WTC11 (cell line): ENCODE measurements at regions not wholly inside any gene's neighbourhood (a gene's known extent, or its start where the extent isn't known, plus 50 kb on each side); places are given as distances from the start of the nearest gene placed in this dataset.

Source experiments
- ATAC-seq: fragments of 200-7000 bp; cut with Tn5 transposase; 2 replicates; pipeline ENCODE4 v1.10.0; 2021; ENCODE audit warnings: mild to moderate bottlenecking, moderate library complexity
- CTCF ChIA-PET: fragments of 300-600 bp; sonication (Branson Sonifier 250); formaldehyde crosslinking; loops from one replicate; lab custom pipeline; 2021; ENCODE audit warnings: antibody characterized with exemption; lab: Charles Lee
- POLR2A ChIA-PET: fragments of 350-600 bp; sonication (Branson Sonifier 250); formaldehyde crosslinking; loops from one replicate; lab custom pipeline; 2021; ENCODE audit warnings: antibody characterized with exemption; lab: Charles Lee
- DNase-seq: peaks from one replicate; pipeline ENCODE4 v3.0.0; 2021; ENCODE audit warnings: low spot score
- H3K27ac Mint-ChIP-seq: 2 replicates; pipeline ENCODE4 v1.8.0; 2021; ENCODE audit warnings: mixed read lengths
- H3K27me3 Mint-ChIP-seq: 2 replicates; pipeline ENCODE4 v1.8.0; 2021; ENCODE audit warnings: low read depth, mild to moderate bottlenecking, moderate library complexity, mixed read lengths
- H3K36me3 Mint-ChIP-seq: 2 replicates; pipeline ENCODE4 v1.8.0; 2021; ENCODE audit warnings: mixed read lengths
- H3K4me1 Mint-ChIP-seq: 2 replicates; pipeline ENCODE4 v1.8.0; 2022; ENCODE audit warnings: mixed read lengths
- H3K4me3 Mint-ChIP-seq: 2 replicates; pipeline ENCODE4 v1.8.0; 2021; ENCODE audit warnings: mild to moderate bottlenecking, moderate library complexity, mixed read lengths
- H3K9me3 Mint-ChIP-seq: 2 replicates; pipeline ENCODE4 v1.8.0; 2021; ENCODE audit warnings: mixed read lengths
- CREB1 ChIP-seq: sonication (generic); formaldehyde crosslinking; IDR thresholded peaks from 2 replicates; pipeline ENCODE4 v1.8.0; 2023; ENCODE audit warnings: mild to moderate bottlenecking, missing genetic modification reagents
- CREM ChIP-seq: sonication (generic); formaldehyde crosslinking; IDR thresholded peaks from 2 replicates; pipeline ENCODE4 v1.8.1; 2022; ENCODE audit warnings: mild to moderate bottlenecking, missing genetic modification reagents, moderate library complexity
- EMX1 ChIP-seq: fragments of 250-450 bp; sonication (Bioruptor Pico); IDR thresholded peaks from 2 replicates; pipeline ENCODE4 v1.8.0; 2021; ENCODE audit warnings: mild to moderate bottlenecking
- FOXJ3 ChIP-seq: sonication (generic); formaldehyde crosslinking; IDR thresholded peaks from 2 replicates; pipeline ENCODE4 v1.9.0; 2021; ENCODE audit warnings: missing genetic modification reagents, mild to moderate bottlenecking, borderline replicate concordance
- FOXP1 ChIP-seq: sonication (generic); formaldehyde crosslinking; IDR thresholded peaks from 2 replicates; pipeline ENCODE4 v1.8.0; 2022; ENCODE audit warnings: missing genetic modification reagents, mild to moderate bottlenecking, moderate library complexity, borderline replicate concordance
- GRHL2 ChIP-seq: fragments of 250-450 bp; sonication (Bioruptor Pico); IDR thresholded peaks from 2 replicates; pipeline ENCODE4 v1.8.0; 2022; ENCODE audit warnings: mild to moderate bottlenecking, moderate library complexity; ENCODE audit not compliant: insufficient replicate concordance, severe bottlenecking
- IRF2 ChIP-seq: sonication (generic); formaldehyde crosslinking; IDR thresholded peaks from 2 replicates; pipeline ENCODE4 v1.8.0; 2022; ENCODE audit warnings: low read depth, missing genetic modification reagents, borderline replicate concordance
- NFATC4 ChIP-seq: fragments of 250-450 bp; sonication (Bioruptor Pico); IDR thresholded peaks from 2 replicates; pipeline ENCODE4 v1.9.0; 2021; ENCODE audit warnings: mild to moderate bottlenecking
- NFE2L1 ChIP-seq: sonication (generic); formaldehyde crosslinking; IDR thresholded peaks from 2 replicates; pipeline ENCODE4 v1.8.1; 2023; ENCODE audit warnings: missing genetic modification reagents
- NR1H2 ChIP-seq: sonication (generic); formaldehyde crosslinking; IDR thresholded peaks from 2 replicates; pipeline ENCODE4 v1.9.0; 2021; ENCODE audit warnings: mild to moderate bottlenecking, moderate library complexity, missing genetic modification reagents
- ZNF121 ChIP-seq: sonication (generic); formaldehyde crosslinking; IDR thresholded peaks from 2 replicates; pipeline ENCODE4 v1.8.0; 2023; ENCODE audit warnings: missing genetic modification reagents
- ZNF138 ChIP-seq: sonication (generic); formaldehyde crosslinking; conservative IDR thresholded peaks from 2 replicates; pipeline ENCODE4 v1.8.1; 2022; ENCODE audit warnings: mild to moderate bottlenecking, moderate library complexity, missing genetic modification reagents
- ZNF423 ChIP-seq: fragments of 250-450 bp; sonication (Bioruptor Pico); IDR thresholded peaks from 2 replicates; pipeline ENCODE4 v2.1.2; 2022; ENCODE audit warnings: mild to moderate bottlenecking, moderate library complexity
- TF ChIP-seq, protein P1 (sequence below): sonication (generic); formaldehyde crosslinking; IDR thresholded peaks from 2 replicates; pipeline ENCODE4 v1.8.0; 2023; ENCODE audit warnings: missing genetic modification reagents, mild to moderate bottlenecking, borderline replicate concordance
- TF ChIP-seq, protein P2 (sequence below): sonication (generic); formaldehyde crosslinking; IDR thresholded peaks from 2 replicates; pipeline ENCODE4 v1.8.0; 2022; ENCODE audit warnings: mild to moderate bottlenecking, missing genetic modification reagents
- TF ChIP-seq, protein P3 (sequence below): sonication (generic); formaldehyde crosslinking; IDR thresholded peaks from 2 replicates; pipeline ENCODE4 v1.8.1; 2023; ENCODE audit warnings: mild to moderate bottlenecking, missing genetic modification reagents, moderate library complexity
- TF ChIP-seq, protein P4 (sequence below): sonication (generic); formaldehyde crosslinking; IDR thresholded peaks from 2 replicates; pipeline ENCODE4 v1.8.0; 2022; ENCODE audit warnings: missing genetic modification reagents
- TF ChIP-seq, protein P5 (sequence below): sonication (generic); formaldehyde crosslinking; IDR thresholded peaks from 2 replicates; pipeline ENCODE4 v1.8.1; 2022; ENCODE audit warnings: mild to moderate bottlenecking, moderate library complexity, missing genetic modification reagents
- TF ChIP-seq, protein P6 (sequence below): sonication (generic); formaldehyde crosslinking; conservative IDR thresholded peaks from 2 replicates; pipeline ENCODE4 v1.8.1; 2023; ENCODE audit warnings: mild to moderate bottlenecking, low read depth, missing genetic modification reagents, moderate library complexity
- TF ChIP-seq, protein P7 (sequence below): fragments of 250-450 bp; sonication (Bioruptor Pico); IDR thresholded peaks from 2 replicates; pipeline ENCODE4 v1.9.0; 2021; ENCODE audit warnings: moderate library complexity, mild to moderate bottlenecking, inconsistent platforms, borderline replicate concordance
- TF ChIP-seq, protein P8 (sequence below): fragments of 200-600 bp; IDR thresholded peaks from 2 replicates; pipeline ENCODE4 v1.8.0; 2022; ENCODE audit warnings: antibody characterized with exemption

DNA sequence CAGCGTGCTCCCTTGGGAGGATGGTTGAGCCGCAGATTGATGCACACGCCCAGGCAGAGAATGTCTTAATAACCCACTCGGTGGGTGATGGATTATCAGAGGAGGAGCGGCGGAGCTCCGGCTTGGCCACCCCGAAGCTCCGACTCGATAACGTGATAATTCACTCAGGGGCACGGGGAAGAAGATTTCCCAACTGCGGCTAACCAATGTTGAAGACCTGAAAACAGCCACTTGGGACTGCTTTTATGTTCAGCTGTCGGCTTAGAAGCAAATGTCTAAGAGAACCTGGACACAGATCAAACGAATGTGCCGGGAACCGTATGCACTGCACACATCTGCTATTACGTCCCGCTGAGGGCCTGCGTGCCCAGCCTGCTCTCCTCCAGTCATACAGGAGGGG lies 206.8 kb upstream of the CADM1 start (continued):
- TF ChIP-seq ZNF423 (no peak), ZNF121 (no peak), CREB1 (CRISPR knock-in tag) (no peak), EMX1 (CRISPR knock-in tag) (no peak), FOXJ3 (no peak), GRHL2 (no peak), FOXP1 (no peak), NFE2L1 (no peak)
- TF ChIP-seq, protein P1, sequence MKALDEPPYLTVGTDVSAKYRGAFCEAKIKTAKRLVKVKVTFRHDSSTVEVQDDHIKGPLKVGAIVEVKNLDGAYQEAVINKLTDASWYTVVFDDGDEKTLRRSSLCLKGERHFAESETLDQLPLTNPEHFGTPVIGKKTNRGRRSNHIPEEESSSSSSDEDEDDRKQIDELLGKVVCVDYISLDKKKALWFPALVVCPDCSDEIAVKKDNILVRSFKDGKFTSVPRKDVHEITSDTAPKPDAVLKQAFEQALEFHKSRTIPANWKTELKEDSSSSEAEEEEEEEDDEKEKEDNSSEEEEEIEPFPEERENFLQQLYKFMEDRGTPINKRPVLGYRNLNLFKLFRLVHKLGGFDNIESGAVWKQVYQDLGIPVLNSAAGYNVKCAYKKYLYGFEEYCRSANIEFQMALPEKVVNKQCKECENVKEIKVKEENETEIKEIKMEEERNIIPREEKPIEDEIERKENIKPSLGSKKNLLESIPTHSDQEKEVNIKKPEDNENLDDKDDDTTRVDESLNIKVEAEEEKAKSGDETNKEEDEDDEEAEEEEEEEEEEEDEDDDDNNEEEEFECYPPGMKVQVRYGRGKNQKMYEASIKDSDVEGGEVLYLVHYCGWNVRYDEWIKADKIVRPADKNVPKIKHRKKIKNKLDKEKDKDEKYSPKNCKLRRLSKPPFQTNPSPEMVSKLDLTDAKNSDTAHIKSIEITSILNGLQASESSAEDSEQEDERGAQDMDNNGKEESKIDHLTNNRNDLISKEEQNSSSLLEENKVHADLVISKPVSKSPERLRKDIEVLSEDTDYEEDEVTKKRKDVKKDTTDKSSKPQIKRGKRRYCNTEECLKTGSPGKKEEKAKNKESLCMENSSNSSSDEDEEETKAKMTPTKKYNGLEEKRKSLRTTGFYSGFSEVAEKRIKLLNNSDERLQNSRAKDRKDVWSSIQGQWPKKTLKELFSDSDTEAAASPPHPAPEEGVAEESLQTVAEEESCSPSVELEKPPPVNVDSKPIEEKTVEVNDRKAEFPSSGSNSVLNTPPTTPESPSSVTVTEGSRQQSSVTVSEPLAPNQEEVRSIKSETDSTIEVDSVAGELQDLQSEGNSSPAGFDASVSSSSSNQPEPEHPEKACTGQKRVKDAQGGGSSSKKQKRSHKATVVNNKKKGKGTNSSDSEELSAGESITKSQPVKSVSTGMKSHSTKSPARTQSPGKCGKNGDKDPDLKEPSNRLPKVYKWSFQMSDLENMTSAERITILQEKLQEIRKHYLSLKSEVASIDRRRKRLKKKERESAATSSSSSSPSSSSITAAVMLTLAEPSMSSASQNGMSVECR (CRISPR knock-in tag), result no peak
- TF ChIP-seq, protein P2, sequence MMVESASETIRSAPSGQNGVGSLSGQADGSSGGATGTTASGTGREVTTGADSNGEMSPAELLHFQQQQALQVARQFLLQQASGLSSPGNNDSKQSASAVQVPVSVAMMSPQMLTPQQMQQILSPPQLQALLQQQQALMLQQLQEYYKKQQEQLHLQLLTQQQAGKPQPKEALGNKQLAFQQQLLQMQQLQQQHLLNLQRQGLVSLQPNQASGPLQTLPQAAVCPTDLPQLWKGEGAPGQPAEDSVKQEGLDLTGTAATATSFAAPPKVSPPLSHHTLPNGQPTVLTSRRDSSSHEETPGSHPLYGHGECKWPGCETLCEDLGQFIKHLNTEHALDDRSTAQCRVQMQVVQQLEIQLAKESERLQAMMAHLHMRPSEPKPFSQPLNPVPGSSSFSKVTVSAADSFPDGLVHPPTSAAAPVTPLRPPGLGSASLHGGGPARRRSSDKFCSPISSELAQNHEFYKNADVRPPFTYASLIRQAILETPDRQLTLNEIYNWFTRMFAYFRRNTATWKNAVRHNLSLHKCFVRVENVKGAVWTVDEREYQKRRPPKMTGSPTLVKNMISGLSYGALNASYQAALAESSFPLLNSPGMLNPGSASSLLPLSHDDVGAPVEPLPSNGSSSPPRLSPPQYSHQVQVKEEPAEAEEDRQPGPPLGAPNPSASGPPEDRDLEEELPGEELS (CRISPR knock-in tag), result no peak
- TF ChIP-seq, protein P3, sequence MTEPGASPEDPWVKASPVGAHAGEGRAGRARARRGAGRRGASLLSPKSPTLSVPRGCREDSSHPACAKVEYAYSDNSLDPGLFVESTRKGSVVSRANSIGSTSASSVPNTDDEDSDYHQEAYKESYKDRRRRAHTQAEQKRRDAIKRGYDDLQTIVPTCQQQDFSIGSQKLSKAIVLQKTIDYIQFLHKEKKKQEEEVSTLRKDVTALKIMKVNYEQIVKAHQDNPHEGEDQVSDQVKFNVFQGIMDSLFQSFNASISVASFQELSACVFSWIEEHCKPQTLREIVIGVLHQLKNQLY (CRISPR knock-in tag), result no peak
- TF ChIP-seq, protein P4, sequence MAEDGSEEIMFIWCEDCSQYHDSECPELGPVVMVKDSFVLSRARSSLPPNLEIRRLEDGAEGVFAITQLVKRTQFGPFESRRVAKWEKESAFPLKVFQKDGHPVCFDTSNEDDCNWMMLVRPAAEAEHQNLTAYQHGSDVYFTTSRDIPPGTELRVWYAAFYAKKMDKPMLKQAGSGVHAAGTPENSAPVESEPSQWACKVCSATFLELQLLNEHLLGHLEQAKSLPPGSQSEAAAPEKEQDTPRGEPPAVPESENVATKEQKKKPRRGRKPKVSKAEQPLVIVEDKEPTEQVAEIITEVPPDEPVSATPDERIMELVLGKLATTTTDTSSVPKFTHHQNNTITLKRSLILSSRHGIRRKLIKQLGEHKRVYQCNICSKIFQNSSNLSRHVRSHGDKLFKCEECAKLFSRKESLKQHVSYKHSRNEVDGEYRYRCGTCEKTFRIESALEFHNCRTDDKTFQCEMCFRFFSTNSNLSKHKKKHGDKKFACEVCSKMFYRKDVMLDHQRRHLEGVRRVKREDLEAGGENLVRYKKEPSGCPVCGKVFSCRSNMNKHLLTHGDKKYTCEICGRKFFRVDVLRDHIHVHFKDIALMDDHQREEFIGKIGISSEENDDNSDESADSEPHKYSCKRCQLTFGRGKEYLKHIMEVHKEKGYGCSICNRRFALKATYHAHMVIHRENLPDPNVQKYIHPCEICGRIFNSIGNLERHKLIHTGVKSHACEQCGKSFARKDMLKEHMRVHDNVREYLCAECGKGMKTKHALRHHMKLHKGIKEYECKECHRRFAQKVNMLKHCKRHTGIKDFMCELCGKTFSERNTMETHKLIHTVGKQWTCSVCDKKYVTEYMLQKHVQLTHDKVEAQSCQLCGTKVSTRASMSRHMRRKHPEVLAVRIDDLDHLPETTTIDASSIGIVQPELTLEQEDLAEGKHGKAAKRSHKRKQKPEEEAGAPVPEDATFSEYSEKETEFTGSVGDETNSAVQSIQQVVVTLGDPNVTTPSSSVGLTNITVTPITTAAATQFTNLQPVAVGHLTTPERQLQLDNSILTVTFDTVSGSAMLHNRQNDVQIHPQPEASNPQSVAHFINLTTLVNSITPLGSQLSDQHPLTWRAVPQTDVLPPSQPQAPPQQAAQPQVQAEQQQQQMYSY (CRISPR knock-in tag), result no peak
- TF ChIP-seq, all 79 proteins: peak for 0

DNA sequence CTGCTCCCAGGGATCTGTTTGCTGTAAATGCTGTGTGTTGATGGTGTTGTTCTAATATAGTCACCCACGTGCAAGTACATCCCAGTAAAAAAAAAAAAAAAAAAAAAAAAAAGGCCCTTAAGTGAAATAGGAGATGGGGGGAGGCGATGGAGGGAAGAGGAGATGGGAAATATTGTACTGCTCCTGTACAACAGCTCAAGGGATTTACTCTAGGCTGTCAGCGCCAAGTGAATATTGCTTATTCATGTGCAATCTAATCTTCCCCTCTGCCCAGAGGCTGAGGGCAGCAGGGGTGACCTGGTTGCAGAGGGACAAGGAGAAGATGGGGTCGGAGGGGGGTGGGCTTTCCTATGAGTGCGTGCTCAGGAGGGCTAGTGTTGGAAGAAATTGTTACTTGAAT lies 206.2 kb upstream of the CADM1 start:
- Mint-ChIP-seq H3K9me3 (peaks cover 5% of the 10 kb centered on the region), H3K4me3 (no peak overlapping the region), H3K36me3 (no peaks in the 10 kb centered on the region), H3K27ac (no peak overlapping the region), H3K4me1 (peaks cover 6% of the 10 kb centered on the region), H3K27me3 (no peaks in the 10 kb centered on the region; the same call in 1 of the 2 replicates)
- POLR2A ChIA-PET, result no interaction called here
- DNase-seq (no peak), ATAC-seq (no peak)
- CTCF ChIA-PET, result no interaction called here
- TF ChIP-seq NR1H2 (CRISPR knock-in tag) (no peak), ZNF138 (no peak), EMX1 (CRISPR knock-in tag) (no peak), NFATC4 (CRISPR knock-in tag) (no peak), IRF2 (CRISPR knock-in tag) (no peak), CREB1 (CRISPR knock-in tag) (no peak), CREM (CRISPR knock-in tag) (no peak)
- TF ChIP-seq, protein P5, sequence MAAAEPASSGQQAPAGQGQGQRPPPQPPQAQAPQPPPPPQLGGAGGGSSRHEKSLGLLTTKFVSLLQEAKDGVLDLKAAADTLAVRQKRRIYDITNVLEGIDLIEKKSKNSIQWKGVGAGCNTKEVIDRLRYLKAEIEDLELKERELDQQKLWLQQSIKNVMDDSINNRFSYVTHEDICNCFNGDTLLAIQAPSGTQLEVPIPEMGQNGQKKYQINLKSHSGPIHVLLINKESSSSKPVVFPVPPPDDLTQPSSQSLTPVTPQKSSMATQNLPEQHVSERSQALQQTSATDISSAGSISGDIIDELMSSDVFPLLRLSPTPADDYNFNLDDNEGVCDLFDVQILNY (CRISPR knock-in tag), result no peak
- TF ChIP-seq, protein P6, sequence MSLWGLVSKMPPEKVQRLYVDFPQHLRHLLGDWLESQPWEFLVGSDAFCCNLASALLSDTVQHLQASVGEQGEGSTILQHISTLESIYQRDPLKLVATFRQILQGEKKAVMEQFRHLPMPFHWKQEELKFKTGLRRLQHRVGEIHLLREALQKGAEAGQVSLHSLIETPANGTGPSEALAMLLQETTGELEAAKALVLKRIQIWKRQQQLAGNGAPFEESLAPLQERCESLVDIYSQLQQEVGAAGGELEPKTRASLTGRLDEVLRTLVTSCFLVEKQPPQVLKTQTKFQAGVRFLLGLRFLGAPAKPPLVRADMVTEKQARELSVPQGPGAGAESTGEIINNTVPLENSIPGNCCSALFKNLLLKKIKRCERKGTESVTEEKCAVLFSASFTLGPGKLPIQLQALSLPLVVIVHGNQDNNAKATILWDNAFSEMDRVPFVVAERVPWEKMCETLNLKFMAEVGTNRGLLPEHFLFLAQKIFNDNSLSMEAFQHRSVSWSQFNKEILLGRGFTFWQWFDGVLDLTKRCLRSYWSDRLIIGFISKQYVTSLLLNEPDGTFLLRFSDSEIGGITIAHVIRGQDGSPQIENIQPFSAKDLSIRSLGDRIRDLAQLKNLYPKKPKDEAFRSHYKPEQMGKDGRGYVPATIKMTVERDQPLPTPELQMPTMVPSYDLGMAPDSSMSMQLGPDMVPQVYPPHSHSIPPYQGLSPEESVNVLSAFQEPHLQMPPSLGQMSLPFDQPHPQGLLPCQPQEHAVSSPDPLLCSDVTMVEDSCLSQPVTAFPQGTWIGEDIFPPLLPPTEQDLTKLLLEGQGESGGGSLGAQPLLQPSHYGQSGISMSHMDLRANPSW (CRISPR knock-in tag), result no peak
- TF ChIP-seq, protein P7, sequence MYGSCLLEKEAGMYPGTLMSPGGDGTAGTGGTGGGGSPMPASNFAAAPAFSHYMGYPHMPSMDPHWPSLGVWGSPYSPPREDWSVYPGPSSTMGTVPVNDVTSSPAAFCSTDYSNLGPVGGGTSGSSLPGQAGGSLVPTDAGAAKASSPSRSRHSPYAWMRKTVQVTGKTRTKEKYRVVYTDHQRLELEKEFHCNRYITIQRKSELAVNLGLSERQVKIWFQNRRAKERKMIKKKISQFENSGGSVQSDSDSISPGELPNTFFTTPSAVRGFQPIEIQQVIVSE, result no peak
- TF ChIP-seq, protein P8, sequence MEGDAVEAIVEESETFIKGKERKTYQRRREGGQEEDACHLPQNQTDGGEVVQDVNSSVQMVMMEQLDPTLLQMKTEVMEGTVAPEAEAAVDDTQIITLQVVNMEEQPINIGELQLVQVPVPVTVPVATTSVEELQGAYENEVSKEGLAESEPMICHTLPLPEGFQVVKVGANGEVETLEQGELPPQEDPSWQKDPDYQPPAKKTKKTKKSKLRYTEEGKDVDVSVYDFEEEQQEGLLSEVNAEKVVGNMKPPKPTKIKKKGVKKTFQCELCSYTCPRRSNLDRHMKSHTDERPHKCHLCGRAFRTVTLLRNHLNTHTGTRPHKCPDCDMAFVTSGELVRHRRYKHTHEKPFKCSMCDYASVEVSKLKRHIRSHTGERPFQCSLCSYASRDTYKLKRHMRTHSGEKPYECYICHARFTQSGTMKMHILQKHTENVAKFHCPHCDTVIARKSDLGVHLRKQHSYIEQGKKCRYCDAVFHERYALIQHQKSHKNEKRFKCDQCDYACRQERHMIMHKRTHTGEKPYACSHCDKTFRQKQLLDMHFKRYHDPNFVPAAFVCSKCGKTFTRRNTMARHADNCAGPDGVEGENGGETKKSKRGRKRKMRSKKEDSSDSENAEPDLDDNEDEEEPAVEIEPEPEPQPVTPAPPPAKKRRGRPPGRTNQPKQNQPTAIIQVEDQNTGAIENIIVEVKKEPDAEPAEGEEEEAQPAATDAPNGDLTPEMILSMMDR, result no peak
